Nucleus accumbens (tissue), 56 donors: ENCODE measurements at regions not wholly inside any gene's neighbourhood (a gene's known extent, or its start where the extent isn't known, plus 50 kb on each side); places are given as distances from the start of the nearest gene placed in this dataset.
"Not testable (repeated sequence)": the region's sequence is repeated elsewhere in the genome, so short reads cannot be mapped to it uniquely, and the experiment has no call there.

Experiments
- DNase-seq, 56 donors: peaks; one replicate each; lab custom pipeline; 2025; lab: John Stamatoyannopoulos, UW

DNA sequence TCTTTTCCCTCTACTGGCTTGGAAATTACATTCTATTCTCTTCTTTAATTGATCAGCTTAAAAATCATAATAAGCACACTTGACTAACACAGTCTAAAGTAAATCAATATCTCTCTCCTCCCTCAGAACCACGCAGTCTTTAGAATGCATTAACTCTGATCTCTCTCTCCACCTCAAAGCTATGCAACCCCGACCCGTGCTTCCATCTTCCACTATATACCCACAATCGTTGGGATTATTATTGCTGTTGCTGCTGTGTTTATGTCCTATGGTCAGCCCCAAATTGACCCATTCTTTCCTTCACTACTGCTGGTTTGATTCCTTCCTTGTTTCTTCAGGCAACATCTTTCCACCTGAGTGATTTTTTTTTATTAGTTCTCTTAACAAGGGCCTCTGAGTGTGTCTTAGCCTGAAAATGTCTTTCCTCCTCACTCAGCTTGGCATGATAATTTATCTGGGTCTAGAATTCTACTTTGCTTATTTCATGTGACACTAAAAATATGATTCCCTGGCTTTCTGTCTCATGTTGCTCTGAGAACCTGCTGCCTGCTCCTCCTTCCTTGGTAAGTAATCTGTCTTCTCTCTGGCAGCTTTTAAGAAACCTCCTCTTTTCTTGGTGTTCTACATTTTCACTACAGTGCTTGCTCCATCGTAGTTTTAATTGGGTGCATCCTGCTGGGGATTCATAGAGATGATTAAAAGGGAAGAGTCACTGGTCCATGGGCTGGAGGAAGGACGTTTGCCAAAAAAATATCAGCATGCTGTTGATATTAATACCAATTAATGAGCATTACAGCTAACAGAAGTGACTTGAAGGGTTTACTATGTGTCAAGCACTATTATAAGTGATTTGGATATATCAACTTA is 472.2 kb downstream of the MATN1 start:
- no peak for DNase-seq

DNA sequence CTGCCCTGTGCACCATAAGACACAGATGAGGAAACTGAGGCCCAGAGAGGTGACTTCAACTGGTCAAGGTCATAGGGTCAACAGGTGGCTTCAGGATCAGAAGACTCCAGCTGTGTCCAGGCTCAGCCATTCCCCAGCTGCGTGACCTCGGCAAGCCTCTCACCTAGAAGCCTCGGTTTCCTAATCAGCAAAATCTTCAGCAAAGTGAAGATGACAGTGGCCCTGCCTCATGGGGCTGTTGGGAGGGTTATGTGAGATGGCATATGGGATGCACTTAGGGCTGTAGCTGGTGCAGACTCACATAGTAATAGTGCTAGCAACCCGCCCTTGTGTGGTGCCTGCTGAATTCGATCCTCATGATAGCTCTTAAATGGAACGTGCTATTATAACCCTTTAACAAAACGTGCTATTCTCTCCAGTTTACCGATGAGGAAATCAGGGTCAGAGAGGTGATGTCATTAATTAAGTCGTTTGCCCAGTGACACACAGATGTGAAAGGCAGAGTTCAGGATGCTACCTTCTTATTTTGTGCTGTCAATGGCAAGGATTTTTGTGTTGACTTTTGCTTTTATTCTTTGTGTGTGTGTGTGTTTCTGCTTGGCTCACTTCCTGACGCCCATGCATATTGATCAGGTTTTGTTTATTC is 472.9 kb downstream of the MATN1 start:
- DNase-seq = no peak

DNA sequence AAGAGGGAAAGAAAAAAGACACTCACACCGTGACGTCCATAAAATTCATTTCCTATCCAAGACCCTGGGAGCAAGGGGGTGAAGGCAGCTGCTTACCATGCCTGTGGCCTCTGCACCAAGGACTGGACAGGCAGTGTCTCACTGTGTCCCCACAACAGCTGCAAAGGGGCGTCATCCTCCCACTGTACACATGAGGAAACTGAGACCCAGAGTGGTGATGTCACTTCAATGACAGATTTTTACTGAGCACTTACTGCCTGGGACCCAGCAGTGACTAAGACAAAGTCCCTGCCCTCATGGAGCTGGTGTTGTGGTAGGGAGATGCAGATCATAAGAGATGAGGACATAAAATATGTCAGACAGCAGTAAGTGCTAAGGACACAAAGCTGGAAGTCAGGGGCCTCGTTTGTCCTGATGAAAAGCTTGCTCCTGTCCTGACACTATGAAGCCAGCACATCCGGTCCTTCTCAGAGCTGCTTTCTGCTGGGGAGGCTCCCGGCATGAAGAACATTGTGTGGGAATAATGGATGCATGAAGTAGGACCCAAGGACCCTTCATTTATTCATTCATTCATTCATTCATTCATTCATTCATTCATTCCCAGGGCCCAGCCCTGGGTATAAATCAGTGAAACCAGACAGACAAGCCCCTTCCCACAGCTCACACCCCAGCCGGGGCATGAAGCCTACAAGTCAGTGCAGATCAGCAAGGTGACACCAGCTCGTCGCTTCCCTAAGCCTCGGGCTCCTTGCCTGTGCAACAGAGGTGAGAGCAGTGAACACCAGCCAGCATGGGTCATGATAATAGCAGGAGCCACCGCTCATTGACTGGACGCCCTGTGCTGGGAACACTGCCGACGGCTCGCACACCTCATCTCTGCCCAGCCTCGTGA is 473.7 kb downstream of the MATN1 start:
- no peak for DNase-seq

DNA sequence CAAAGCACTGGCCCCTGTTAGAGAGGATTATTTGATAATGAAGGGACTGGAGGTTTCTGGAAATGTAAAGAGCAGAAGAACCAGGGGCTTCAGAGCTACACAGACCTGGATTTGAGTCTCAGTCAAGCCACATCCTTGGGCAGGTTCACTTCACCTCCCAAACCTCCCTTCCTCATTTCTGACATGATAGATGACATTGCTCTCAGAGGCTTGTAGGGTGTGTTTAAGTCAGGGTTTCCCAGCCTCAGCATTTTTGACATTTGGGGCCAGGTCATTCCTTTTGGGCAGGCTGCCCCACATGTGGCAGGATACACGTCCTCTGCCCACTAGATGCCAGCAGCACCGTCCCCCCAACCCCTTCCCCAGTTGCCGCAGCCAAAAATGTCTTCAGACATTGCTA is 474.6 kb downstream of the MATN1 start:
- no peak for DNase-seq

DNA sequence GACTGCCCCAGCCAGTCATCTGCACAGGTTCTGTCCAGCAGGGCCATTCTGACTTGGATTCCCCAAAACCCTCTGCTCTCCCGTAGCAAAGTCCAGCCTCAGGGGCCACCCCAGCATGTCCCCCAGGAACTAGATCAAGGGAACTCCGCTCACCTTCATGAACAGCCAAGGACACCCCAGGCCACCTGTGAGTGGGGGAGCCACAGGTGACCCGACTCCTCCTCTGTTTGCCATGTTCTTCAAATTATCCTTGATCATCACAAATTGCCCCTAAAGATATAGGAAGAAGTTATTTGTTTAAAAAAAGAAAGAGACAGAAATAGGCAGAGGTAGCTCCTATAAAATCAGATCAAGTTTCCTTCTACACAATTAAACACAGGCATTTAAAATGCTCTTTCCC is 475.0 kb downstream of the MATN1 start:
- DNase-seq = no peak

DNA sequence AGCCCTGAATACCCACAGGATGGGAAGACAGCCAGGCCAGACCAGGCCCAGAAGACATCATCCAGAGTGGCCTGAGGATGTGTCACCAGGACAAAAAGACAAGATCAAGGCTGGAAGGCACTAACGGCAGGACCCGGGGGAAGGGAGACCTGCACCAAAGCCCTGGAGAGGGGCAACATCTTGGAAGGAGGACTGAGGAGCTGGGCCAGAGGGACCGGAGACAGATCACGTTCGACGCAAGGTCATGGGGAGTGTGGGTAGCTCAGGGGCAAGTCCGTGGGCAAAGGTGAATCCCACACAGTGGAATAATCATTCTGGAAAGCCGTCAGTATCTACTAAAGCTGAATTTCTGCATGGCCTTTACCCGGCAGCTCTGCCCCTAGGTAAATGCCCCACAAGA is 478.6 kb downstream of the MATN1 start:
- DNase-seq = no peak

DNA sequence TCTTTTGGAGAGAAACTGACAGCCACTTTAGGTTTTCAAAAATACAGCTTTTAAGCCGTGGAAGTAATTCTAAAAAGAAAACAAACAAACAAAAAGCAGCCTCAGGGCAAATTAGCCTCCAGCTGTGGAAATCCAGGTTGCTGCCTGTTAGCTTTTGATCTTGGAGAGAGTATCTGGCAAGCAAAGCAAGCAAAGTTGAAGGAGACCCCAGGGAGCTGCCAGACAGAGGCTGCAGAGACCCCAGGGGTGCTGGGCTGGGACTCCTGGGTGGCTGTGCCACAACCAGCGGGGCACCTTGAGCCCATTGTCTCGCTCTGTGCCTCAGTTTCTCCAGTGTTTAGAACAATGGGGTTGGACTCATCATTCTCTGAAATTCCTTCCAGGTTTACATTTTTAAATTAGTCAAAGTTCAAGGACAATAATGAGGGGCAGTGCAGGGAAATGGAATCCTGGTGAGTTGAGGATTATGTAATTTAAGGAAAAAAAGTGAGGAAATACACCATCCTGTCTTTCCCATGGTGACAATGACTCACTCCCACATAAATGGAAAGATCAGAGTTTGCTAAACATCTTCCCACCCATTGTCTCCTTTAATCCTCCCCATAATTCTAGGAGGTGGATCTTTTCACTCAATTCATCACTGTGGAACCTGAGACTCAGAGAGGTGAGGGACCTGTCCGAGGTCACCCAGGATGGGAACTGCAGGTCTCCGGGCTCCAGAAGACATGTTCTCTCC is 480.5 kb downstream of the MATN1 start:
- no peak for DNase-seq

DNA sequence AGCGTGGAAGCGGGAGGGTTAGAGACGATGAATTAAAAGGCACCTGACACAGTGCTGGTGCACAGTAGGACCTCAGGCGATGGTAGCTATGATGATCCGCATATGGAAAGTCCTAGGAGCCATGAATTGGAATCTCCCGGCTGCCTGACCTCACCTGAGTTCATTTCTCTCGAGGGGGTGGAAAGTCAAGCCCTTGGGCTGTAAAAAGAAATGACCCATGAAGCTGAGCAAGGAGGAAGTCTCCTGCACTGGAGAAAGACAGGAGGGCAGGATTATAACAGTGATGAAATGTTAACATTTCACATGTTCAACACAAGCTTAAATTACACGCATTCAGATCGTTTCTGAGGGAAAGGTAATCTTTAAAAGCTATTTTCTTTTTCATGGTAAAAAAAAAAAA is 481.2 kb downstream of the MATN1 start:
- DNase-seq = no peak

DNA sequence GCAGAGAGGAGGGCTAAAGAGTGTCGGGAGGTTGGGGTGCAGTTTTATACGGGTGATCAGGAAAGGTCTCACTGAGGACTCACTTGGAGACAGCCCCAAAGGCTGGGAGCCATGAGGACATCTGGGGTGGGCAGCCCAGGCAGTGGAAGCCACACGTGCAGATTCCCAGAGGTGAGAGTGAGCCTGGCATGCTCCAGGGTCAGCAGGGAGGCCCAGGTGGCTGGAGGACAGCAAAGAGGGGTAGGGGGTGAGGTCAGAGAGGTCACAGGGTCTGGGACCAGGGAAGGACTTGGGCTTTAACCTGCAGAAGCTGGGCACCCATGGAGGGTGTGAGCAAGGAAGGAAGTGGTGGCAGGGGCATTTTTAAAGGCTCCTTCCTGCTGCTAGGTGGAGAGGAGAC is 481.7 kb downstream of the MATN1 start:
- DNase-seq = no peak

DNA sequence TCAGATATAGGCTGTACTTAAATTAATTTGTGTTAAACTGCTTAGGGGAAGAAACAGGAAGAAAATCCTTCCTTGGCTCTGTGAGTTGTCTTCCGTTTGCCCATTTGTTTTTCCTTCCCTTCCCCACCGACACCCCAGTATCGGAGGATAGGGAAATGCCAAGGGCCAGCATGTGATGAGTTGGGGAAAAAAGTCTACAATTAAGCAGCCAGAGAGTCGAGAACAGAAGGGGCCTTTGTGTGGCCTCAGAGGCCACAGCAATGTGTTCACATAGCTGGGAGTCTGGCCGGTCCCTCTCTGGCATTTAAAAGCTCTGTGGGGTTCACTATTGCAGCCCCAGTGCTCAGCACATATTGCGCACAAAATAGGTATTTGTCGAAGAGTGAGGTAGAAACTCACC is 489.3 kb downstream of the MATN1 start:
- no peak for DNase-seq

DNA sequence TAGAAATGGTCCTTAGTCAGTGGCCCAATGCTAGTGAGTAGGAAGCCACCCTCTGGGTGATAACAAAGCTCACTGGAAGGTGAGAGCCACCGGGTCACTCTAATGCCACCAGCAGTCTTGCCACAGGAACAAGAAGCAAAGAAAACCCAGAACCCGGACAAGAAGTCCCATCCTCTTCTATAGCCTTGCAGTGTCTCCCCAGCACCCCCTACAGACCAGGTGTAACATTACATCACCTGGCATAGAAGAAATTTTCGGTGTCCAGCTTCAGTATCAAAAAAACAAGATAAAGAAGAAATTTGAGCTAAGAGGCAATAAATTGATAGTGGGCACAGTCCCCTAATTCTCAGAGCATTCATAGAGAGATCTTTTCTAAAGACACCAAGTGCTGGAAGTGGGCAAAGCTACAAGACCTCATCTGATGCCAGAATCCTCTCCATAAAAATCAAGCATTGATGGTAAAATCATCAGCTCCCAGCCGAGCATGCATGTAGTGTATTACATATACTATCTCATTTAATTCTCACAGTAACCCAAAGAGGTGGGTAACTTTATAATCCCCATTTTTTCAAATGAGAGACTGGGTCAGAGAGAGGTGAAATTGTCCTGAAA is 491.0 kb downstream of the MATN1 start:
- no peak for DNase-seq

DNA sequence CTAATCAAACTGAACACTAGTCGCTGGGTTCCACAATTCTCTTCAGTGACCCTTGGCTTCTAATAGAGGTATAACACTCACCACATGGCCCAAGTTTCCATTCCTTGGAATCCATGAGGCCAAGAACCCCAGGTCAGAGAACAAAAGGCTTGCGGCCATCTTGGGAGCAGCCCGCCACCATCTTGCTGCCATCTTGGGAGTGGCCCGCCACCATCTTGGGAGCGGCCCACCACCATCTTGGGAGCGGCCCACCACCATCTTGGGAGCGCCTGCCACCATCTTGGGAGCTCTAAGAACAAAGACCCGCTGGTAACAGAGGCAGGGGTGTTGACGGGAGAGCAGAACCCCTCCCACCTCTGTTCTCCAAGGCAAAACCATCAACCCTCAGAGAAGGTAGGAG is 493.4 kb downstream of the MATN1 start:
- no peak for DNase-seq

DNA sequence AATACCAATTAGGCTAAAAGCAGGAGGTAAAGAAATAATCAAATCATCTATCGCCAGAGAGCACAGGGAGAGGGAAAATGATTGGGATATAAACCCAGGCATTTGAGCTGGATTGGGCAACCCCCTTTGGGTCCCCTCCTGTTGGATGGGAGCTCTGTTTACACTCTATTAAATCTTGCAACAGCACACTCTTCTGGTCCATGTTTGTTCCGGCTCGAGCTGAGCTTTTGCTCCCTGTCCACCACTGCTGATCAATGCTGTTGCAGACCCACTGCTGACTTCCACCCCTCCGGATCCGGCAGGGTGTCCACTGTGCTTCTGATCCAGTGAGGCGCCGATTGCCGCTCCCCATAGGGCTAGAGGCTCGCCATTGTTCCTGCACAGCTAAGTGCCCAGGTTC is 493.8 kb downstream of the MATN1 start:
- no peak for DNase-seq

DNA sequence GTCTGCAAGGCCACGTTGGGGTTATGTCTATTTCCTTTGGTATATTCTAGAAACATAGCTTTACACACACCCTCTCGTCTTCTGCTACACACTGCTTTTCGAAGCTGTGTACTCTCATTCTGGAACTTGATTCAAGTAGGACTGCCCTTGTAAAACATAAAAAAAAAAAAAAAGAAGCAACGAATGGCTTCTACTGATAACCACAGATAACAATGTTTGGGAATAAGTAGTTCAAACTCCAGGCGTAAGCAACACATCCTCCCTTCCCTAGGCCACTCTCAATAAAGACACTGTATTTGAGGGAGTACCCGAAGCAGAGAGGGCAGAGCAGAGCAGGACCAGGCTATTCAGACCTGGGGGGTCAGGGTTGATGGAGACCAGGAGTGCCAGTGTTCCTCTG is 496.7 kb downstream of the MATN1 start:
- no peak for DNase-seq

DNA sequence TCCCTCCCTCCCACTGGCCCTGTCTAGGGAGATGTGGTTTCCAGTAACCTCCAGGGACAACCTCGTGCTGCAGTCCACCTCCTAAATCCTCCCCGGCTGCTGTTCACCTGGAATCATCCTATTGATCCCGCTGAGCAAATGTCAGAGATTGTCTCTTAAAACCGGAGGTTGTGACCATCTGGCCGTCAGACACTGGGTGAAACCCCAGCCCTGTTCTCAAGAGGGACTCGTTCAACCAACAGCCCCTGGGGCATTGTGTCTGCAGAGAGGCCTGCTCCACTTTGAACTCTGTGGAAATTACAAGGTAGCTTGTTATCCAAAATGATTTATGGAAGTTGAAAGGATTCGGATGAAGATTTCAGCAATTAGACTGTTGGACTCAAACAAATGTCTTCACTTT is 498.0 kb downstream of the MATN1 start:
- no peak for DNase-seq

DNA sequence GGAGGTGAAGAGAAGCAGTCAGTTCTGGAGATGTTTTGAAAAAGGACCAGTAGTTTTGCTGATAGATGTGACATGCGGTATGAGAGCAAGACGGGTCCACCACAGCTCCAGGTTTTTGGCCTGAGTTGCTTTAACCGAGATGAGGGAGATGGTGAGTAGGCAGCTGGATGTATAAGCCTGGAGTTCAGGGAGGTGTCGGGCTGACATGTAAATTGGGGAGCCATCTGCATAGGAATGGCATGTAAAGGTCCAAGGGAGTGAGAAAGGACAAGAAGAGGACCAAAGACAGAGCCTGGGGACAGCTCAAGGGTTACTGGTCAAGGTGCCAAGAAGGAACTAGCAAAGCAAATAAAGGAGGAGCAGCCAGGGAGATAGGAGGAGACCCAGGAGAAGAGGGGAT is 503.7 kb downstream of the MATN1 start:
- DNase-seq = no peak

DNA sequence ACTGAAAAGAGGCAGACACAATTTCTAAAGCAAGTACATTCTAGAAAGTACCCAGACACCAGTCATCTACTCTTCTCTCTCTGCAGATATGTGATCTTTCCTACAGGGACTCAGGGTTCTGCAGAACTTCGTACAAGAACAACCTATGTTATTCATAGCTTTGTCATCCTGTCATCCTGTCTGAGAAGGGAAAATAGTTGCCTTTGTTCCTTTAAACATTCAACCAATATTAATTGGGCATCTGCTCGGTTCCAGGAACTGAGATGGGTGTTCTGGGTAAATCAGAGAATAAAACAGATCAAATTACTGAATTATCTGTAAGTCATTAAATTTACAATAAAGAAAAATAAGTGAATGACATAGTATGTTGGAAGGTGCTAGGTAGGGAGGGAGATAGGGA is 504.9 kb downstream of the MATN1 start:
- DNase-seq = no peak

DNA sequence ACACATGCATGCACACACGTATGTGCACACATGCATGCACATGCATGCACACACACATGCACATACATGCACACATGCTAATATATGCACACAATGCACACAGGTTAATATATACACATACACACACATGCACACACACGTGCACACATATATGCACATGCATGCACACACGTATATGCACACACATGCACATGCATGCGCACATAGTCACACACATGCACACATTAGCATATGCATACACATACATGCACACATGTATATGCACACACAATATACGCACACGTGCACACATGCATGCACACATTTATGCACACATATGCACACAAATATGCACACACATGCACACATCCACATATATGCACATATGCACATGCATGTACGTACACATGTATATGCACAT is 506.8 kb downstream of the MATN1 start:
- DNase-seq = no peak

DNA sequence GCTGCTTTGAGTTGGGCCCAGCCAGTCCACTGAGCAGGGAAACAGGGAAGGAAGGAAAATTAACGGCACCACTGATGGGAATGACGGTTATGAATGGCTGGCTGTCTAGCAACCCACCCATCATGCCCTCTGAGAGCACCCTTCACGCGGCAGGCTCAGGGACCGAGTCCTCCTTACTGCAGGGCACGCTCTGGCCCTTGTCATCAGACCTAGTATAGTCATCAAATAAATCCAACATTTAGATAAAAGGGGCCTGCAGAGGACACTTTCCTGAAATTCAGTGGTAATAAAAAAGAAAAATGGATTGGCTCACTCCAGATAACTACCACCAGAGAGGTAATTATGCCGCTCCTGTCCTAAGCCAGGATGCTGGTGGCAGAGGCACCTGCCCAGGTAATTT is 509.4 kb downstream of the MATN1 start:
- no peak for DNase-seq

DNA sequence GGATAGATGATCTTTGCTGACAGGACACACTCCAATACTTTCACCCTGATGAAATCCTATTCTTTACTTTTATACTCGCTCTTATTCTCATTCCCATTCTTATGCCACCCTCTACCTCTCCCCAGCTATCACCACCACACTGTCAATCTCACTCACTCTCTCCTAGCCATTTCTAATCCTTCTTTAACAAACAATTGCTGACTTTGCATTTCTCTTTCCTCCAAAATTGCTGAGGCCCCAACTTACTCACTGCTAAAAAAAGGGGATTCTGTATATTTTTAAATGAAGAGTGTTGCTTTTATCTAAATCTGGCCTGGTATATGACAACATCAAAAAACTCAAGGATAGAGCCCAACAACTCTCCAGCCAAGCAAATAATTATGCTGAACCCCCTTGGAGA is 515.4 kb downstream of the MATN1 start:
- not testable (repeated sequence) for DNase-seq
